Renal pelvis (tissue), 1 donor: ENCODE measurements at regions not wholly inside any gene's neighbourhood (a gene's known extent, or its start where the extent isn't known, plus 50 kb on each side); places are given as distances from the start of the nearest gene placed in this dataset.
"Not testable (repeated sequence)": the region's sequence is repeated elsewhere in the genome, so short reads cannot be mapped to it uniquely, and the experiment has no call there.

Experiments
- DNase-seq: peaks from one replicate; pipeline ENCODE4 v3.0.0-alpha.2; 2013

DNA sequence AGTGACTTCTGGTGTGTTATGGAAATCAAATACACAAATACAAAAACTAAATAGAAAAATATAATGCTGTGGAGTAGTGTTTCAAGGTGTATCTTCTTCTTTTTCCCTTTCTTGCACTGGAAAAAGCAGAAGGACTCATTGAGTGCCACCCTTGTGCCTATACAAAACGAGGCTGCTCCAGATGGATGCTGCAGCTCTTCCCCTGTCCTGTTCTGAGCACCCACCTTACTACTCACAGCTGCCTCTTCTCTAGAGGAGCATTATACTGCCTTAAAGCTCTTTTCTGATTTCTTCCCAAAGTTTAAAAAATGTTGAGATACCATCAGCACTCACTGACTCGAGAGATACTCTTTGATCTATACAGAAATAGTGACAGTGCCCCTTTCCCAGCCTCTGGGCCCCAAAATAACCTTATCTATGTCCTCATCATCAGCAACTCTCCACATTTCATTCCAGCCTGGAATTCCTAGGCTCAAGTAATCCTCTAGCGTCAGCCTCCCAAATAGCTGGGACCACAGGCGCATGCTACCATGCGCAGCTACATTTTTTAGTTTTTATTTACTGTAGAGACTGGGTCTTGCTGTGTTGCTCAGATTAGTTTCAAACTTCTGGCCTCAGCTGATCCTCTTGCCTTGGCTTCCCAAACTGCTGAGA, 1356.1 kb upstream of the NRXN1 start:
- DNase-seq, result no peak

DNA sequence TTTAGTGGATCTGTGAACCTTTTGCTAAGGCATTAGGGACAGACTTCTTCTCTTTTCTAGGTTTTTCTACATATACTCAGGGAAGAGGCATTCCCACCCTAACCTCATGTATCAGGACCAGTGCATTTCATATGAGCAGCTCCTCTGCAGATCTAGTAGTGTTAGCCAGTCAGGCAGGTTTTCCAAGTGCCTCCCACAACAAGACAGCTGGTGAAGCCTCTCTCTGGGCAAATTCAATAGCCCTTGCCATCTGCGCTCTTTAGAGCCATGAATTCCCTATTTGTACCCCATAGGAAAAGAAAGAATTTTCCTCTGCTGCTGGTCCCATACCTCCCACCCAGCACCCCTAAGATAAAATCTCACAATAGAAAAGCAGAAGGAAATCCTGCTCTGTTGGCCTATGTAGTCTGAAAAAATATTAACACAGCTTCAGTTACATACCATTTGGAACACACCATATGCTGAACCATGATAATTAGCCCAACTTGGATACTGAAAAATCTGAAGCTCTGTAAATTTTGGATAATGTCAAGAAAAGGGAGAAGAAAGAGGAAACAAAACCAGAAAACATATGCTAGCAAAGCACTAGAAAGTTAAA, 1354.6 kb upstream of the NRXN1 start:
- no peak for DNase-seq

DNA sequence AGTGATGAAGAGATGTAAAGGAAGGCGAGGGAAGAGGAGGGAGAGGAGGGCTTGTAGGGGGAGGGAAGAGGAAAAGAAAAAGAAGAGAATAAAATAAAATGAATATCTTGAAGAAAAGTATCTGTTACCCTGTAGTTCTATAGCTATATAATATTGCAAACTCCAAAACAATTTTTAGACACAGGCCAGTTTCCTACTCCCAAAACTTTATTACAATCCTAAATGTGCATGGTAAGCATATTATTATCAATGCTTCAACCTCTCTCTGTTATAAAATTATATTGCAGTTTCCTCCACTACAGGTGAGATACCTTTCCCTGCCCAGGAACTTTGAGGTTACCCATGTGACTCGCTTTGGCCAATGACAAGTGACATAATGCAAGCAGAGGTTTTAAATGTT, 1351.6 kb upstream of the NRXN1 start:
- no peak for DNase-seq

DNA sequence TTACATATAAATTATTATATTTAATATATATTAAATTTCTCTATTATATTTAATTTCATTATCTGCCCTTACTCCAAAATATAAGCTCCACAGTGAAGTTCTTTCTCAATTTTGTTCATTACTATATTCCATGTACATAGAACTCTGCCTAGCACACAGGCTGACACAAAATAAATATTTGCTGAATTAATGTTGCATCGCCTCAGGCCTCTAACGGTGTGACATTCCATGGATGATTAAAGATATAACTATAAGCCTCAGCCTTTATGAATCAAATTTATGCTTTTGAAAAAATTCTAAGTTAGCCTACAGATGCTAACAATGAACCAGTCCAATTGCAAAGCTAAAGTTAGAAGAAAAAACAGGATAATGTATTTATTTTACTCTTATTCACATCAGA, 1337.2 kb upstream of the NRXN1 start:
- DNase-seq, result no peak

DNA sequence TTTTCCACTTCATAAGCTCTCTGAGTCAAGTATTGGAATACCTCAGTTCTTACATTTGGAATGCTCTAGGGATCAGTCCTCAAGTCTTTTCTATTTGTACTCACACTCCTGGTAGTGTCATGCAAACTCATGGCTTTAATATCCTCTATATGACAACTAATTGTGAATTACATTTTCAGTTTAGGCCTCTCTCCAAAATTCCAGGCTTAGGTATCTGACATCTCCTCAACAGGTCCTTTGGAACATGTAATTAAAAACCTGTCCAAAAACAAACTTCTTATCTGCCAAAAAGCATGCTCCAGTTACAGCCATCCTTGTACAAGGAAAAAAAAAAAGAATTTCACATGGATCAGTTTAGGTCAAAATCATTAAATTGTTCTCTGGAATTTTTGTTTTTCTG, 1336.2 kb upstream of the NRXN1 start:
- DNase-seq, result no peak

DNA sequence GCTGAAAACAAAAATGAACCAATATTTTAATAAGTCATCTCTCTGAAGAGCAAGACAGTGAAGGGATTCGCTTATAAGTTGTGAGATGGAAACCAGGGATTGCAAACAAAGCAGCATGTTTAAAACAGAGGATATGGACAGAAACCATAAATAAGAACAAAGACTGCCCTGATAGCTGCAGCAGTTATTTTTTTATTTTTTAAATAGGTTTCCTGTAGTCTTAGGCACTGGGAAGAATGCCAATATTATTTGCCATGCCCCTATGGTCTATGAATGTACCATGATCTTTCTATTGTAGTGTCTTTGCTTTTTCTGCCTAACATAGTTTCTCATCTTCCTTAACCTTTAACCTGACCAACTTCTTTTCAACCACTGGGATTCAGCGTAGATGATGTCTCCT, 1334.0 kb upstream of the NRXN1 start:
- DNase-seq, result no peak

DNA sequence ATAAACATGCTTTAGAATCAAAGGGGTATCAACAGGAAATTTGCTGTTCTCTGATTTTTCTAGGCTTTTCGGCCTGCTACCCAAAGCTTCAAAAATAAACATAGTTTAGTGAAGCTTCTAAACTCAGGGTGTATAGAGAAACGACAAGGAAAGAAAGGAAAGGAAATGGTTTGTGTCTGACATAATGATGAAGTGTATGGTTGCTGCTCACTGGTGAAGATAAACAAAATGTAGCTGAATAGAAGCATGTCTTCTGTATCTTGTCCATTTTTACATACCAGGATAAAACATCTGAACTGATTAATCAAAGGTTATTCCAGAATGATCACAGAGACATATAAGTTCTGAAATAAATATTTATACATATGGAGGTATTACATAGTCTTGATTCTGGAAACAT, 1324.6 kb upstream of the NRXN1 start:
- no peak for DNase-seq

DNA sequence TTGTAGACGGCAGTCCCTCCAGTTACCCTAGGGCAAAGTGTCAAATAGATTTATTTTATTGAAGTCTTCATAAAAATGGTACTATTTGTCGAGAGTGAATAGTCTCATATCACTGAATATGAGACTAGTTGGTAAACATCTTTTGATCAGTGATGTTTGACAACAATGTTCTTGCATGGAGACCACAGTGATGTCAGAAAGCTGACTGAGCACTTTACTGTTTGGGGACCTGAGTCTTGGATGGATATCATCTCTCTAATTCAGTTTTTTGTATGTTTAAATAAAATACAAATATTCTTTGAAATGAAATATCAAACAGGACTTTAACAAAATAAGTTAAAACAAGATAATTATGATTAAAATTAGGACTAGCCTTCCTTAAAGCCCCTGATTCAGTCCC, 1315.4 kb upstream of the NRXN1 start:
- no peak for DNase-seq

DNA sequence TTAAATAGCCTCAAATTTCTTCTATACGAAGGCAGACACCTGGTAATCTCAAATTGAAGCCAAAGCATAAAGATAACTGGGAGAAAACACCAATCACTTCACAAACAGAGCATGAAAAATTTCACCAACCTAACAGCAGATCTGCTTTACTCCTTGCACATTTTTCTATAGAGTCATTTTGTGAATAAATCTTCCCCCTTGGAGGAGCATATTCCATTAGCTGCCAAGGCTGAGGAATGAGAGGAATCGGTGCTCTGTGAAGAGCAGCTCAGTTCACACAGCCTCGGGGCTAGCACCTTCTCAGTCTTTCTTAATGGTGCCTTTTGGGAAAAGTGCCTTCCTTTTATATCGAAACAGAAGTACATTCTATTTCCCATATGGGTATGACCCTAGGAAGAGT, 1313.7 kb upstream of the NRXN1 start:
- no peak for DNase-seq

DNA sequence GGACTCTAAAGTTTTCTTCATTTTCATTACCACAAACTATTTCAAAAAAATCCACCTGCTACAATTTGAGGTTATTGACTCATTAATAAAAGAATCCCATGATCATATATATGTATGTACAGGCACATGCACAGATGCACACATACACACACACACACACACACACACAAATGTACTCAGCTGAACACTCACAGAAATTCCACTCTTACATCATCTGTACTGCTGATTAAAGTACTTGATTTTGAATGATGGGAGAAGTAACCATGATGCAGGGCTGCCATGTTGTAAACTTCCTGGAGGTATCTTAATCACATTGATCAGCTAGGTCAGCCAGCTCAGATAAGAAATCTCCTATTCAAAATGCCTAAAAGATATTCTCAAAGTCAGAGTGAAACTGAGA, 1313.2 kb upstream of the NRXN1 start:
- DNase-seq, result no peak

DNA sequence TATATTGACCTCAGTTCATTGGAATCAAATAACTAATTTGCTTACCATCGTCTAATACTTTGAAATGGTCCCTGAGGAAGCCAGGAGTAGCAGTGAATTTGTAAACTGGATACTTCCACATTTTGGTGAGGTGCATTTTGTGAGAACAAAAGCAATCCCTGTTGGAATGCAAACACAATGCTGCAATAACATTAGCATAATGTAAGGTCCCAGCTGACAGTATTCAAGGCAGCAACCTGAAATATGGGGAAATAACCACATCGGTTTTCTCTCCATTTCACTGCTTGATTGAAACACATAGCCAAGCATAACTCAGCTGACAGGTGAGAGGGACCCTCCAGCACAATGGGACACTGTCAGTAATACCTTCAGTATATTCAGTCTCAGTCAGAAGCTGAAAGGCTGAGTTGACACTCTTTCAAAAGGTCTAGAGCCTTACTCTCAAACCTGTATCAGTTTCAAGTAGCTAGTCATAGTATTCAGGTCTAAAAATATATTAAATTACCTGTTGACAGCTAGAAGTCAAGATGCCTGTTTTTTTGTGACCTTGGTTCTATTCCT, 1311.9 kb upstream of the NRXN1 start:
- no peak for DNase-seq

DNA sequence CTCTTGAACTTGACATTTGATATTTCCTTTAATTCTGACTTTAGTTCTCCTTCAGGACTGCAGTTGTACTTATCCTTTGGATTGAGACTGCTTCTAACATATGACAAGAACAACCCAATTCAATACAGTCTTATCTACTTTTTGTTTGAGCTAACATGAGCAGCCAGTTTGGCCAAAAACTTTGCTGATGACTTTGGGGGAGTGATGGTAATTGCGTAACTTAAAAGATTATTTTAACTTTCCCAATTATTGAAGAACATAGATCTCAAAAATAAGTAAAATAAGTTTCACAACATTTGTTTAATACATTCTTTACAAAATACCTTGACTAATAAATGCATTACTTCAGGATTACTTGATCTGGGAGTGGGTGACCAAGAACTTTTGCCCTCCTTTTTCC, 1311.1 kb upstream of the NRXN1 start:
- DNase-seq, result no peak

DNA sequence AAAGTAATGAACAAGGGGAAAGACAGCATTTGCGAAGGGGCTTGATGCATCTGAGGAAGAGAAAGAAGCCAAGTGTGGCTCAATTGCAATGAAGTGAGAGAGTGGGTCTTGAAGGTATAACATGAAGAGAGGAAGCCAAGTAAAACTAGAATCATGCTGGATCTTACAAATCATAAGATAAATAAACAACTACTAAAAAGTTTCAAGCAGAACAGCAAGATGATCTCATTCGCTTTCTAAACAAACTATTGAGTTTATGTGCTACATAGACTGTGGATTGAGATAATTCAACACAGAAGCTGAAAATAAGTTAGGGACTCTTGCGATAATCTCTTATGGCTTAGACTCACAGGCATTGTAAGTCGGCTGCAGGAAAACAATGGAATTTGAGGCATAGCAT, 1310.5 kb upstream of the NRXN1 start:
- no peak for DNase-seq

DNA sequence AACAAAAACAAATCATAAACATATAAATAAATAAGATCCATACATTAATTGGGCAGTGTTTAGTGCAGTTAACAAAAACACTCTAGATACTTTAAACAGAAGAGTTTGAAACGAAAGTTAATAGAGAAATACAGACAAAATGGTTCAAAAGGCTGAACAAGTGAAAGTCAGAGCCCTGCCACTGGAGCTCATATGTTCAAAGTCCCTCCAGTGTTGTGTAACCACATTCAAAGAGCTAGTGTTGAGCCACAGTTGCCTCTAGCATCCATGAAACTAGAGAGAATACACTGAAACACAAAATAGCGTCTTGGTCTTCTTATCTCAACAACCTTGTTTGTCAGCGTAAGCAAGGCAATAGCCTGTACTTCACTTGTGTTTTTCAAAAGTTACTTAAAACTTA, 1309.8 kb upstream of the NRXN1 start:
- DNase-seq, result no peak

DNA sequence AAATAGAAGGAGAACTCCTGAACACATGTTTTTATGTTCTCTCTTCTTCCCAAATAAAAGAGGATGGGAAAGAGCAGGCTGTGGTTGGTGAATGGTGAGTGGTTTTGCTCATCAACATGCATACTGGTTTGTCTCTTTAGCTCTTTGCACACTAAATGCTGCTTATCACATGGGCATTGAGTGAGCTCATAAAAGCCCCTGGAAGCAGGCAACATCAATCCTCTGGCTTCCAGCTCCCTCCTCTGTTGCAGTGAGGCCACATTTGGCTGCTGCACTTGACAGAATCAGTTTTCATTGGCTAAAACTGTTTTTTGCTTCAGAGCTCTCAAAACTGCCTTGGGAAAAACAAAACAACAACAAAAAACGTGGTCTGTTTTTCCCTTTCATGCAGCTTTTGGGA, 1308.2 kb upstream of the NRXN1 start:
- no peak for DNase-seq

DNA sequence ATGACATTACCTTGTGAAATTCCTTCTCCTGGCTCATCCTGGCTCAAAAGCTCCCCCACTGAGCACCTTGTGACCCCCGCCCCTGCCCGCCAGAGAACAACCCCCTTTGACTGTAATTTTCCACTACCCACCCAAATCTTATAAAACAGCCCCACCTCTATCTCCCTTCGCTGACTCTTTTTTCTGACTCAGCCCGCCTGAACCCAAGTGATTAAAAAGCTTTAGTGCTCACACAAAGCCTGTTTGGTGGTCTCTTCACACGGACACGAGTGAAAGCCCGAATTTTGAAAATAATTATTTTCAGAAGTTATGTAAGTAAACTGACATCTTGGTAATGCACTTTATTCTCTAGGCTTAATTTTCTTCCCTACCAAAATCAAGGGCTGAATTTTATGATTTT, 1305.9 kb upstream of the NRXN1 start:
- DNase-seq, result not testable (repeated sequence)

DNA sequence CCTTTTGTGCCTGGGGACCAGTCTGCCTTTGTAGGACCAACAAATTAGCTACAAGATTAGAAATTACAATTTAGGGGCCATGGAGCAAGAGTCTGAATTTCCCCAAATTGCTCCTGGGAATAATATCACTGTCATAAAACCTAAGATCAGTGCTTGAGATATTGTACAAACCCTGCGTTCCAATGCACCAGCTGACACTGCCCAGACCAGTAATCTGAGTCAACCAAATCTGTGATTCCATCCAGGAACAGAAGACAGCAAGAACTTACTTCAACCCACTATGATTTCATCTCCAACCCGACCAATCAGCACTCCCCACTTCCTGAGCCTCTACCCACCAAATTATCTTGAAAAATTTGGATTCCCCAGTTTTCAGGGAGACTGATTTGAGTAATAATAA, 1305.0 kb upstream of the NRXN1 start:
- no peak for DNase-seq

DNA sequence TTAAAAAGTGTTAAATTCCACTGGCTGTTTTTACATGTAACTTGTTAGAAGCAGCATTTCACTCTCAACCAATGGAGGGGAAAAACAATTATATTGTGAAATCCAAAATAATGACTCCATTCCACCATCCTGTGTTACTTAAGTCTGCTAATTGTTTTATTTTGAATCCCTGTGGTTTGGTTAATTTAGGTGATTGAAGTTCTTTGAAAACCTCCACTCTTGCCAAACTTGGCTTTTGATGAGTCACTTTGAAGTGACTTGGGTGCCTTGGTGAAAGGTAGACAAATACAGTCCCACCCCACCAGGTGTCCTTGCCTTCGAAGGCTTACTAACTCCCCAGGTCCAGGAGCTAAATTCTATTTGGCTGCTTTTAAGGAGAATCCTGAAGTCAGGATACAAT, 1303.8 kb upstream of the NRXN1 start:
- DNase-seq, result no peak

DNA sequence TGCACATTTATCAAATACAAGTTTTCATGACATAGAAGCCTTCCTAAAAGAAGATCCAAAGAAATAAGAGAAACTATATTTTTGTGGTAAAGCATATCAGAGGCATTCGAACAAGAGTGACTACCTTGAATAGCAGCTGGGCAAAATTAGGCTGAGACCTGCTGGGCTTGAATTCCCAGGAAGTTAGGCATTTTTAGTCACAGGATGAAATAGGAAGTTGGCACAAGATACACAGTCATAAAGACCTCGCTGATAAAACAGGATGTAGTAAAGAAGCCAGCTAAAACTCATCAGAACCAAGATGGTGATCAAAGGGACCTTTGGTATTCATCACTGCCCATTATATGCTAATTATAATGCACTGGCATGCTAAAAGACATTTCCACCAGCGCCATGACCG, 1302.3 kb upstream of the NRXN1 start:
- DNase-seq, result no peak

DNA sequence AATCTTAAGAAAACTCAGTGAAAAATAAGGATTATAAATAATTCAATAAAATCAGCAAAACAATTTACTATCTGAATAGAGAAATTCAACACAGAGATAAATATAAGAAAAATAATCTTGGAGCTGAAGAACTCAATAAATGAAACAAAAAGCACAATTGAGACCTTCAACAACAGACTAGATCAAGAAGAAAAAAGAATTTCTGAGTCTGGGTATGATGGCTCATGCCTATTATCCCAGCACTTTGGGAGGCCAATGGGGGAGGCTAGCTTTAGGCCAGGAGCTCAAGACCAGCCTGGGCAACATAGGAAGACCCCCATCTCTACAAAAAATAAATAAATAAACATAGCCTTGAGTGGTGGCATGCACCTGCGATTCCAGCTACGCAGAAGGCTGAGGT, 1295.7 kb upstream of the NRXN1 start:
- no peak for DNase-seq

DNA sequence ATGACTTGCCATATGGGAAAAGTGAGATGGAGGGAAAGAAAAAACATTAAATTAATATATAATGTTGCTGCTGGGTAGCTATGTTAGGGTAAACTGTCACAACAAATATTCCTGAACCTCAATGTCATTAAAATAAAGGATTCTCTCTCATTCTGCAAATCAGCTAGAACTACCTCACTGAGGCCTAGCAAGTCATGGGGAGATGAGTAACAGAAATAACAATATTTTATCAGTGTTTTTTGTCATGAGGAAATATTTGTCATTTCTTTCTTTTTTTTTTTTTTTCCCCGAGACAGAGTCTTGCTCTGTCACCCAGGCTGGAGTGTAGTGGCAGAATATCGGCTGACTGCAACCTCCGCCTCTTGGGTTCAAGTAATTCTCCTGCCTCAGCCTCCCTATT, 1282.3 kb upstream of the NRXN1 start:
- no peak for DNase-seq

DNA sequence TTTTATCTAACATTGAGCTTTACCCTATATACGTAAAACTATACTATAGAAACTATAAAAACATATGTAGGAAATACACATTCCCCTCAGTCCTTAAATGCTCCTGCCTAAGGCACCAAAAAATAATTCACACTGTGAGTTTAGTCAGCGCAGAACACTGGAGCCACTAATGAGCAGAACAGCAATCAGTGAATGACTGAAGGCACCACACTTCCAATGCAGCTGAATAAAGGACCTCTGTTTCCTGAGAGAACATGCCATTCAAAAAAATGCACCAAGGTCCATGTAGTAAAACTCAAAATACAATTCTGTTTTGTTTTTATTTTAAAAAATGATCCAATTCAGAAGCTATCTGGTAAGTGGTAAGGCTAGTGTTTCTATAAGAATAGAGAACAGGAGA, 1280.6 kb upstream of the NRXN1 start:
- no peak for DNase-seq

DNA sequence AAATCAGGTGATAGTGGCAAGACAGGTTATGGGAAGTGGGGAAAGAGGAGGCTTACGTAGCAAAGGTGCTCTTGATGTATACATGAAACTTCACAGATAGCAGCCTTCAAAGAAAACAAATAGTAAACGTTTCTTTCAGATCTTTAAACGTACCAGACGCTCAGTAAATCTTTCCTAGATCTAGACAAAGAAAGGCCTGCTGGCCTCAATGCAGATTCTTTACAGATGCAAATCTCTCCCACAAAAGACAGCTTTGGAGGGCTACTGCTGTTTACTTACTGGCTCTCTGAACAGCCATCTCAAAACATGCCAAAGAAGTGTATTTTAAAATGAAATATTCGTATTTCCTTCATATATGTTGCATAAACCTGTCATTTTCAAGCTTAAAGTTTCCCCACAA, 1279.9 kb upstream of the NRXN1 start:
- DNase-seq, result no peak

DNA sequence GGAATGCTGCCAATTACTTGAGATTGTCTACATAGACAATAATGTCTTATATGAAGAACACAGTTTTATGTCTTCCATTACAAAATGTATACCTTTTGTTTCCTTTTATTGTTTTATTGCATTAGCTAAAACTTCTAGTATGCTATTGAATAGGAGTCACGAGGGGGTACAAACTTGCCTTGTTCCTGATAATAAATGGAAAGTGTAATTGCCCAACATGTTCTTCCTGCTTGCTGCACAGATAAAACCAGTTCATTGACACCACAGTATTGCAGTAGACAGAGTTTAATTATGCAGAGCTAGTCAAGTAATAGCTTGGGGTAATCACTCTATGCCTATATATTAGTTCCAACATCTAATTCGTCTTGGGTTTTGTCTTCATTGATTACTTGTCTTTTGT, 1276.2 kb upstream of the NRXN1 start:
- no peak for DNase-seq
